ENCODE measurements at regions not wholly inside any gene's neighbourhood (a gene's known extent, or its start where the extent isn't known, plus 50 kb on each side); places are given as distances from the start of the nearest gene placed in this dataset.

- no peak overlapping the region for H3K4me3 ChIP-seq (ENCODE audit: low read depth, low read length)
- no peak for TF ChIP-seq CTCF (conservative IDR thresholded peaks at IDR 0.05; ENCODE audit: low read depth, low read length)
- DNase-seq (ENCODE audit: low read depth), result no peak
These were observed 359.2 kb upstream of the THRB start for GRCh38 chr3:24853685-24854490.

GRCh38 chr3:24854748-24855147 lies 360.1 kb upstream of the THRB start:
- no peak for TF ChIP-seq CTCF (conservative IDR thresholded peaks at IDR 0.05; ENCODE audit: low read depth, low read length)
- no peak for DNase-seq (ENCODE audit: low read depth)

GRCh38 chr3:24857945-24858344 lies 363.3 kb upstream of the THRB start:
- H3K4me3 ChIP-seq (ENCODE audit: low read depth, low read length), result no peak overlapping the region
- TF ChIP-seq CTCF (conservative IDR thresholded peaks at IDR 0.05; ENCODE audit: low read depth, low read length), result no peak
- no peak for DNase-seq (ENCODE audit: low read depth)

More at GRCh38 chr3:24854748-24855147, 360.1 kb upstream of the THRB start:
- no peak overlapping the region for H3K4me3 ChIP-seq (ENCODE audit: low read depth, low read length)

DNA sequence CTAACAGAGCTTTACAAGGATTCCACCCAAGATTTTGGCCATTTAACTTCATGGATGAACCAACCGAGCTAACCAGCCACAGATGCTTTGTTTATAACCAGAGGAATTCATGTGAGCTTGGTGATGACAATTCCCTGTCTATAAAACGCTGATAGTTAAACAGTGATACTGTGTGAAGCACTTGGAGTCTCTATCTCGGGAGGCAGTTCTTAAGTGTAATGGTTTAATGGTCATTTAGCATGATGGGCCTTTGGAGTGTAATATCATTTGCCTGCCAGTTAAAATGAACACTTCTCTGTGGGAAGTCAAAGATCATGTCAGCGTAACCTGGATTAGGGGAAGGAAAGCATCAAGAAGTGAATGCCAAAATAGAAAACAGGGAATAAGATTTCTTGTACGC lies 368.6 kb upstream of the THRB start:
- no peak for TF ChIP-seq CTCF (conservative IDR thresholded peaks at IDR 0.05; ENCODE audit: low read depth, low read length)
- no peak for DNase-seq (ENCODE audit: low read depth)
- no peak overlapping the region for H3K4me3 ChIP-seq (ENCODE audit: low read depth, low read length)

- DNase-seq (ENCODE audit: low read depth), result no peak
- H3K4me3 ChIP-seq (ENCODE audit: low read depth, low read length), result no peak overlapping the region
These were observed 373.1 kb upstream of the THRB start for GRCh38 chr3:24867783-24868182.

DNA sequence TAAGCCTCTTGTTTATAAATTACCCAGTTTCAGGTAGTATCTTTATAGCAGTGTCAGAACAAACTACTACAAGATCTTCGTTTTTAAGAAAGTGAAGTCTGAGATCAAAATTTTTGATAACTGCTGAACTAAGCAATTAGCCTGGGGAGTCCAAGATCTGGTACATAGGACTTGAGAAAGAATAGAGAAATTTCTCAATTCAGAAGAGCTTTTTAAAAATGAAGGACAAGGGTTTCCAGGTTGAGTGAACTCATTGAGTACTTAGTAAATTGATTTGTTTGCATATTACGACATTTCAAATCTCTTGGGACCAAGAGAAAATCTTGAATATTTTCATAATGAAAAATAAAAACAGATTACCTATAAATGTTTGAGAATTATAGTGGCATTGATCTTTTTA lies 386.6 kb upstream of the THRB start:
- no peak for DNase-seq (ENCODE audit: low read depth)
- H3K4me3 ChIP-seq (ENCODE audit: low read depth, low read length), result no peak overlapping the region
- no peak for TF ChIP-seq CTCF (conservative IDR thresholded peaks at IDR 0.05; ENCODE audit: low read depth, low read length)

More at GRCh38 chr3:24867783-24868182, 373.1 kb upstream of the THRB start:
- TF ChIP-seq CTCF (conservative IDR thresholded peaks at IDR 0.05; ENCODE audit: low read depth, low read length), result no peak

DNA sequence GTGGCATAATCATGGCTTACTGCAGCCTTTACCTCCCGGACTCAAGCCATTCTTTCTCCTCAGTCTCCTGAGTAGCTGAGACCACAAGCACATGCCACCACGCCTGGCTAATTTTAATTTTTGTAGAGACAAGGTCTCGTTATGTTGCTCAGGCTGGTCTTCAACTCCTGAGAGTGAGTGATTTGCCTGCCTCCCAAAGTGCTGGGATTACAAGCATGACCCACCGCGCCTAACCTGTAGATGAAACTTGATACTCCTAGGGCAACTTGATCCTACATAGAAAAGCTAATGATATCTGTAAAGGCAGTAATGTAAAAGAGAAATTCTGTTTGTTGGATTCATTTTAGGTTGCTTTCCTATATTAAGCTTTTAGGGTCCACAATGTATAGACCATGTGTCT lies 391.9 kb upstream of the THRB start:
- TF ChIP-seq CTCF (conservative IDR thresholded peaks at IDR 0.05; ENCODE audit: low read depth, low read length), result no peak
- no peak for DNase-seq (ENCODE audit: low read depth)
- H3K4me3 ChIP-seq (ENCODE audit: low read depth, low read length), result no peak overlapping the region

Data from epithelial cell of proximal tubule (primary cell).